Stimulated activated effector memory CD8-positive, alpha-beta T cell treated with anti-CD3 and anti-CD28 coated beads, Interleukin-12 subunit alpha, Interleukin-12 subunit beta, amount 100 ng/mL, for 72 hours (primary cell): ENCODE measurements at regions not wholly inside any gene's neighbourhood (a gene's known extent, or its start where the extent isn't known, plus 50 kb on each side); places are given as distances from the start of the nearest gene placed in this dataset.
A peak's percentile ranks its signal among the peaks of the same experiment; 100 is the strongest.
"Not testable (repeated sequence)": the region's sequence is repeated elsewhere in the genome, so short reads cannot be mapped to it uniquely, and the experiment has no call there.

Experiments
- ATAC-seq: fragments of 150-1000 bp; cut with Tn5 transposase; 2 replicates; pipeline ENCODE4 v1.10.0; 2021
- DNase-seq, 2 donors: peaks; one replicate each; pipeline ENCODE4 v3.0.0; 2021 to 2022; ENCODE audit warnings: low spot score in 2 of 2
- H3K27ac Mint-ChIP-seq: one replicate; pipeline ENCODE4 v1.8.0; 2022; ENCODE audit warnings: mild to moderate bottlenecking, mixed read lengths
- H3K36me3 Mint-ChIP-seq: one replicate; pipeline ENCODE4 v1.8.0; 2022; ENCODE audit warnings: mild to moderate bottlenecking, mixed read lengths
- H3K4me1 Mint-ChIP-seq: one replicate; pipeline ENCODE4 v1.8.0; 2022; ENCODE audit warnings: mixed read lengths
- H3K4me3 Mint-ChIP-seq: one replicate; pipeline ENCODE4 v1.8.0; 2022; ENCODE audit warnings: mild to moderate bottlenecking, mixed read lengths
- H3K9me3 Mint-ChIP-seq: one replicate; pipeline ENCODE4 v1.8.0; 2022; ENCODE audit warnings: mixed read lengths

- Mint-ChIP-seq H3K4me1 (no peaks in the 10 kb centered on the region), H3K27ac (no peak overlapping the region)
Measured at GRCh38 chr13:60268203-60268555, 104.5 kb upstream of the DIAPH3 start.

GRCh38 chr13:60273971-60274527, 110.3 kb upstream of the DIAPH3 start:
- Mint-ChIP-seq H3K27ac (no peak overlapping the region), H3K4me3 (no peak overlapping the region), H3K36me3 (no peaks in the 10 kb centered on the region), H3K4me1 (no peaks in the 10 kb centered on the region), H3K9me3 (no peaks in the 10 kb centered on the region)
- no peak for ATAC-seq
- no peak for DNase-seq

More at GRCh38 chr13:60268203-60268555, 104.5 kb upstream of the DIAPH3 start:
- no peak for ATAC-seq
- no peak overlapping the region for H3K4me3 Mint-ChIP-seq
- no peaks in the 10 kb centered on the region for H3K36me3 Mint-ChIP-seq
- DNase-seq, result no peak
- no peaks in the 10 kb centered on the region for H3K9me3 Mint-ChIP-seq

- no peaks in the 10 kb centered on the region for H3K4me1 Mint-ChIP-seq
- H3K4me3 Mint-ChIP-seq, result no peak overlapping the region
- H3K9me3 Mint-ChIP-seq, result no peaks in the 10 kb centered on the region
- no peaks in the 10 kb centered on the region for H3K36me3 Mint-ChIP-seq
- no peak overlapping the region for H3K27ac Mint-ChIP-seq
- DNase-seq (no peak), ATAC-seq (no peak)
Measured at GRCh38 chr13:60274655-60275054, 110.9 kb upstream of the DIAPH3 start.

GRCh38 chr13:60275208-60275607, 111.5 kb upstream of the DIAPH3 start:
- Mint-ChIP-seq H3K27ac (no peak overlapping the region), H3K4me3 (no peak overlapping the region), H3K4me1 (no peaks in the 10 kb centered on the region), H3K9me3 (no peaks in the 10 kb centered on the region), H3K36me3 (no peaks in the 10 kb centered on the region)
- no peak for DNase-seq
- ATAC-seq, result no peak

- H3K36me3 Mint-ChIP-seq, H3K4me1 Mint-ChIP-seq, H3K9me3 Mint-ChIP-seq, H3K4me3 Mint-ChIP-seq, H3K27ac Mint-ChIP-seq, ATAC-seq, DNase-seq: not testable (repeated sequence)
Measured at GRCh38 chr13:60280524-60280923, 116.5 kb upstream of the TDRD3 start.

- Mint-ChIP-seq H3K9me3 (no peaks in the 10 kb centered on the region), H3K4me3 (no peak overlapping the region), H3K27ac (no peak overlapping the region), H3K4me1 (no peaks in the 10 kb centered on the region), H3K36me3 (no peaks in the 10 kb centered on the region)
- DNase-seq (no peak), ATAC-seq (no peak)
Measured at GRCh38 chr13:60282186-60282585, 114.8 kb upstream of the TDRD3 start.

- DNase-seq (no peak), ATAC-seq (no peak)
- Mint-ChIP-seq H3K4me3 (no peak overlapping the region), H3K36me3 (no peaks in the 10 kb centered on the region), H3K9me3 (no peaks in the 10 kb centered on the region), H3K27ac (no peak overlapping the region), H3K4me1 (no peaks in the 10 kb centered on the region)
Measured at GRCh38 chr13:60282708-60283107, 114.3 kb upstream of the TDRD3 start.

GRCh38 chr13:60286707-60287106, 110.3 kb upstream of the TDRD3 start:
- H3K9me3 Mint-ChIP-seq, result no peaks in the 10 kb centered on the region
- DNase-seq, result no peak
- H3K4me3 Mint-ChIP-seq, result no peak overlapping the region
- no peaks in the 10 kb centered on the region for H3K4me1 Mint-ChIP-seq
- ATAC-seq, result no peak
- no peak overlapping the region for H3K27ac Mint-ChIP-seq
- no peaks in the 10 kb centered on the region for H3K36me3 Mint-ChIP-seq

- Mint-ChIP-seq H3K9me3 (no peaks in the 10 kb centered on the region), H3K4me1 (no peaks in the 10 kb centered on the region), H3K4me3 (no peak overlapping the region), H3K27ac (no peak overlapping the region), H3K36me3 (no peaks in the 10 kb centered on the region)
- ATAC-seq (no peak), DNase-seq (no peak)
Measured at GRCh38 chr13:60288569-60288968, 108.5 kb upstream of the TDRD3 start.

- Mint-ChIP-seq H3K4me1 (no peaks in the 10 kb centered on the region), H3K4me3 (no peak overlapping the region), H3K36me3 (no peaks in the 10 kb centered on the region), H3K27ac (no peak overlapping the region), H3K9me3 (no peaks in the 10 kb centered on the region)
- ATAC-seq (no peak), DNase-seq (no peak)
Measured at GRCh38 chr13:60303166-60303565, 93.9 kb upstream of the TDRD3 start.

GRCh38 chr13:60311527-60311926, 85.5 kb upstream of the TDRD3 start:
- Mint-ChIP-seq H3K4me1 (peaks cover 12% of the 10 kb centered on the region), H3K4me3 (no peak overlapping the region), H3K27ac (no peak overlapping the region), H3K9me3 (no peaks in the 10 kb centered on the region), H3K36me3 (no peaks in the 10 kb centered on the region)
- no peak for DNase-seq
- peak; percentile 65 for ATAC-seq

GRCh38 chr13:60312851-60313505, 84.0 kb upstream of the TDRD3 start:
- ATAC-seq (no peak), DNase-seq (no peak)
- no peaks in the 10 kb centered on the region for H3K9me3 Mint-ChIP-seq
- no peaks in the 10 kb centered on the region for H3K36me3 Mint-ChIP-seq
- no peak overlapping the region for H3K4me3 Mint-ChIP-seq
- peaks cover 12% of the 10 kb centered on the region for H3K4me1 Mint-ChIP-seq
- no peak overlapping the region for H3K27ac Mint-ChIP-seq

GRCh38 chr13:60318186-60318585, 78.8 kb upstream of the TDRD3 start:
- Mint-ChIP-seq H3K9me3 (no peaks in the 10 kb centered on the region), H3K36me3 (no peaks in the 10 kb centered on the region), H3K27ac (no peak overlapping the region), H3K4me1 (peaks cover 5% of the 10 kb centered on the region), H3K4me3 (no peak overlapping the region)
- ATAC-seq (no peak), DNase-seq (no peak)

- no peak for DNase-seq
Measured at GRCh38 chr13:60324131-60324530, 72.9 kb upstream of the TDRD3 start.

GRCh38 chr13:60326273-60326672, 70.7 kb upstream of the TDRD3 start:
- Mint-ChIP-seq H3K4me1 (peaks cover 6% of the 10 kb centered on the region), H3K27ac (no peak overlapping the region), H3K9me3 (no peaks in the 10 kb centered on the region), H3K4me3 (no peak overlapping the region), H3K36me3 (no peaks in the 10 kb centered on the region)
- ATAC-seq (no peak), DNase-seq (no peak)

More at GRCh38 chr13:60324131-60324530, 72.9 kb upstream of the TDRD3 start:
- H3K36me3 Mint-ChIP-seq, result no peaks in the 10 kb centered on the region
- H3K9me3 Mint-ChIP-seq, result no peaks in the 10 kb centered on the region
- no peak for ATAC-seq
- H3K27ac Mint-ChIP-seq, result no peak overlapping the region
- H3K4me1 Mint-ChIP-seq, result peaks cover 5% of the 10 kb centered on the region
- H3K4me3 Mint-ChIP-seq, result no peak overlapping the region

- Mint-ChIP-seq H3K9me3 (no peaks in the 10 kb centered on the region), H3K4me3 (no peak overlapping the region), H3K36me3 (no peaks in the 10 kb centered on the region), H3K4me1 (peaks cover 4% of the 10 kb centered on the region), H3K27ac (no peak overlapping the region)
- no peak for ATAC-seq
- DNase-seq, result no peak
Measured at GRCh38 chr13:60327511-60327910, 69.5 kb upstream of the TDRD3 start.
